ENCODE measurements at regions not wholly inside any gene's neighbourhood (a gene's known extent, or its start where the extent isn't known, plus 50 kb on each side); places are given as distances from the start of the nearest gene placed in this dataset.

GRCh38 chr12:98243190-98243589 lies 272.2 kb upstream of the TMPO start:
- no peak overlapping the region for H2AFZ ChIP-seq (ENCODE audit: low read depth, low read length)
- CTCF ChIA-PET (ENCODE audit: low intra/inter-chr PET ratio), result no interaction called here
- H3K27me3 ChIP-seq (ENCODE audit: control insufficient read depth in 2 of 2, insufficient read depth in 2 of 2, low read length in 2 of 2), result no peaks in the 10 kb centered on the region
- in situ Hi-C loops (cut with MboI) (no loop called here), intact Hi-C loops (cut with micrococcal nuclease) (no loop called here)
- WGBS (ENCODE audit: insufficient coverage, low coverage, missing lambda C conversion rate), result 0% methylated on average over 1 of the region's 1 CpG
- H4K20me1 ChIP-seq (replicated peaks; ENCODE audit: control insufficient read depth, insufficient read depth, low read length), result no peaks in the 10 kb centered on the region
- no peak overlapping the region for H3K27ac ChIP-seq (ENCODE audit: extremely low read depth, low read depth, low read length)
- H3K9ac ChIP-seq (ENCODE audit: insufficient read depth in 1 of 2, low read depth in 2 of 2, low read length in 2 of 2), result no peak overlapping the region
- no peaks in the 10 kb centered on the region for H3K4me1 ChIP-seq (replicated peaks in 1 of 2; ENCODE audit: control insufficient read depth in 2 of 2, insufficient read depth in 2 of 2, low read length in 2 of 2)
- BruUV-seq (replicated peaks), result no TSS peak
- H3K4me3 ChIP-seq, result no peak overlapping the region
- FAIRE-seq, result no peak
- DNase-seq (ENCODE audit: extremely low read depth in 1 of 4, low spot score in 3 of 4), result no peak
- POLR2A ChIA-PET, result no interaction called here
- ATAC-seq, result no peak
- no peaks in the 10 kb centered on the region for H3K36me3 ChIP-seq (ENCODE audit: control insufficient read depth, insufficient read depth, low read length)
- H3K79me2 ChIP-seq (ENCODE audit: control insufficient read depth, insufficient read depth, low read length), result no peaks in the 10 kb centered on the region
- H3K9me3 ChIP-seq (replicated peaks; ENCODE audit: control insufficient read depth, insufficient read depth, low read depth, low read length), result no peaks in the 10 kb centered on the region
- no peak overlapping the region for H3K4me2 ChIP-seq (ENCODE audit: insufficient read depth, low read length)
- TF ChIP-seq MAFK (IDR thresholded peaks at IDR 0.05; ENCODE audit: low read length) (peak; percentile 57; the same call in 1 of the 2 replicates), MAFG (tag; conservative IDR thresholded peaks at IDR 0.05) (peak; percentile 59), NR2C1 (IDR thresholded peaks at IDR 0.05) (no peak), NR2C1 (tag; IDR thresholded peaks at IDR 0.05) (no peak), C11orf30 (IDR thresholded peaks at IDR 0.05; ENCODE audit: low read depth) (peak; percentile 35; the same call in 1 of the 2 replicates), MAFF (IDR thresholded peaks at IDR 0.05; ENCODE audit: low read length) (peak; percentile 57), ZNF316 (IDR thresholded peaks at IDR 0.05) (peak; percentile 76)
- H3K9me1 ChIP-seq (ENCODE audit: control insufficient read depth, insufficient read depth, low read length), result no peaks in the 10 kb centered on the region

GRCh38 chr12:98244136-98244535 lies 271.3 kb upstream of the TMPO start:
- intact Hi-C loops (cut with micrococcal nuclease), result no loop called here
- TF ChIP-seq MITF (IDR thresholded peaks at IDR 0.05) (no peak), MEF2D (tag; conservative IDR thresholded peaks at IDR 0.05; ENCODE audit: low read depth) (no peak), DPF2 (IDR thresholded peaks at IDR 0.05) (no peak), CXXC5 (CRISPR knock-in tag; IDR thresholded peaks at IDR 0.05) (no peak), BRCA1 (IDR thresholded peaks at IDR 0.05) (no peak), BRCA1 (CRISPR knock-in tag; IDR thresholded peaks at IDR 0.05) (no peak), SRSF1 (IDR thresholded peaks at IDR 0.05; ENCODE audit: low read depth, low read length) (no peak), RBM25 (IDR thresholded peaks at IDR 0.05; ENCODE audit: low read depth, low read length, severe bottlenecking) (no peak), ARHGAP35 (IDR thresholded peaks at IDR 0.05; ENCODE audit: partially characterized antibody) (no peak), ZBTB1 (CRISPR knock-in tag; IDR thresholded peaks at IDR 0.05; ENCODE audit: borderline replicate concordance, low read depth) (no peak), ZNF224 (CRISPR knock-in tag; IDR thresholded peaks at IDR 0.05) (no peak), ELF4 (CRISPR knock-in tag; IDR thresholded peaks at IDR 0.05) (no peak), PCBP1 (IDR thresholded peaks at IDR 0.05; ENCODE audit: low read depth, low read length, poor library complexity, severe bottlenecking) (no peak), ZNF707 (CRISPR knock-in tag; conservative IDR thresholded peaks at IDR 0.05) (no peak)

More at GRCh38 chr12:98244136-98244535, 271.3 kb upstream of the TMPO start:
- no peak overlapping the region for H3K4me3 ChIP-seq
- no peak overlapping the region for H3K4me2 ChIP-seq (ENCODE audit: insufficient read depth, low read length)
- 0% methylated on average over 2 of the region's 2 CpGs for WGBS (ENCODE audit: insufficient coverage, low coverage, missing lambda C conversion rate)
- BruUV-seq (replicated peaks), result no TSS peak
- ATAC-seq (no peak), FAIRE-seq (no peak), DNase-seq (ENCODE audit: extremely low read depth in 1 of 4, low spot score in 3 of 4) (no peak)
- no peak overlapping the region for H3K9ac ChIP-seq (ENCODE audit: insufficient read depth in 1 of 2, low read depth in 2 of 2, low read length in 2 of 2)
- POLR2A ChIA-PET, result no interaction called here
- H3K9me1 ChIP-seq (ENCODE audit: control insufficient read depth, insufficient read depth, low read length), result no peaks in the 10 kb centered on the region
- H3K9me3 ChIP-seq (replicated peaks; ENCODE audit: control insufficient read depth, insufficient read depth, low read depth, low read length), result no peaks in the 10 kb centered on the region
- in situ Hi-C loops (cut with MboI), result no loop called here
- CTCF ChIA-PET (ENCODE audit: low intra/inter-chr PET ratio), result no interaction called here
- H4K20me1 ChIP-seq (replicated peaks; ENCODE audit: control insufficient read depth, insufficient read depth, low read length), result no peaks in the 10 kb centered on the region
- no peaks in the 10 kb centered on the region for H3K79me2 ChIP-seq (ENCODE audit: control insufficient read depth, insufficient read depth, low read length)
- no peaks in the 10 kb centered on the region for H3K4me1 ChIP-seq (replicated peaks in 1 of 2; ENCODE audit: control insufficient read depth in 2 of 2, insufficient read depth in 2 of 2, low read length in 2 of 2)
- H3K36me3 ChIP-seq (ENCODE audit: control insufficient read depth, insufficient read depth, low read length), result no peaks in the 10 kb centered on the region
- no peak overlapping the region for H2AFZ ChIP-seq (ENCODE audit: low read depth, low read length)
- H3K27me3 ChIP-seq (ENCODE audit: control insufficient read depth in 2 of 2, insufficient read depth in 2 of 2, low read length in 2 of 2), result no peaks in the 10 kb centered on the region
- no peak overlapping the region for H3K27ac ChIP-seq (ENCODE audit: extremely low read depth, low read depth, low read length)

Data from K562 (cell line).